SK-N-SH treated with all-trans-retinoic acid at 6 μM for 48 hours (cell line): ENCODE measurements at regions not wholly inside any gene's neighbourhood (a gene's known extent, or its start where the extent isn't known, plus 50 kb on each side); places are given as distances from the start of the nearest gene placed in this dataset.
"Not testable (repeated sequence)": the region's sequence is repeated elsewhere in the genome, so short reads cannot be mapped to it uniquely, and the experiment has no call there.

Experiments used
- CSDC2 ChIP-seq: fragments of 250-450 bp; sonication (Bioruptor Pico); IDR thresholded peaks from 2 replicates; pipeline ENCODE4 v1.5.0; 2020; ENCODE audit warnings: mild to moderate bottlenecking, moderate library complexity
- ESRRG ChIP-seq: fragments of 250-450 bp; sonication (Bioruptor Pico); IDR thresholded peaks from 2 replicates; pipeline ENCODE4 v1.6.1; 2021; ENCODE audit warnings: mild to moderate bottlenecking
- ZFP3 ChIP-seq: fragments of 250-450 bp; sonication (Bioruptor Pico); IDR thresholded peaks from 2 replicates; pipeline ENCODE4 v1.5.0; 2020; ENCODE audit warnings: mild to moderate bottlenecking, moderate library complexity
- ZFP30 ChIP-seq: fragments of 450-650 bp; formaldehyde crosslinking; IDR thresholded peaks from 2 replicates; pipeline ENCODE4 v1.5.0; 2022; ENCODE audit warnings: mild to moderate bottlenecking, moderate library complexity
- ZNF565 ChIP-seq: fragments of 450-650 bp; formaldehyde crosslinking; conservative IDR thresholded peaks from 2 replicates; pipeline ENCODE4 v1.5.0; 2020; ENCODE audit warnings: low read depth, mild to moderate bottlenecking, moderate library complexity
- TF ChIP-seq, protein P1 (sequence below): fragments of 250-450 bp; sonication (Bioruptor Pico); IDR thresholded peaks from 2 replicates; pipeline ENCODE4 v1.5.1; 2020; ENCODE audit warnings: low read depth, mild to moderate bottlenecking, moderate library complexity

DNA sequence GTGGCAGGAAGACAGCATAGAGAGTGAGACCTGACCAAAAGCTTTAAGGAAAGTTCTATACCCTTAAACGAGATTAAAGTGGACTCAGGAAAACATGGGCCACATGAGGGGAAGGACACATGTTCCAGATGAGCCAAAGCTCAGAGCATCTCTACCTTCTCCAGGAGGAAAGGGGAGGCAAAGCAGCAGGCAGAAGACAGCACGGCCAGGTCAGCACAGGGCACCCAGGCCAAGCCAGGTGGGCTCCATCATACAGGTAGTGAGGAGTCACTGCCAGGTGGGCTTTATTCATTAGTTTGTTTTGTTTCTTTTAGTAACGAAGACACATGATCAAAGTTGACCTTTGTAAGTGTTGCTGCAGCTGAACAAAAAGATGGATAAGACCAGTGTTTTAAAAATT is 1617.6 kb downstream of the SPATA31A7 start:
- TF ChIP-seq ZNF565 (CRISPR knock-in tag); ZFP3; CSDC2 (CRISPR knock-in tag); ESRRG (CRISPR knock-in tag); ZFP30: not testable (repeated sequence)
- TF ChIP-seq, protein P1, sequence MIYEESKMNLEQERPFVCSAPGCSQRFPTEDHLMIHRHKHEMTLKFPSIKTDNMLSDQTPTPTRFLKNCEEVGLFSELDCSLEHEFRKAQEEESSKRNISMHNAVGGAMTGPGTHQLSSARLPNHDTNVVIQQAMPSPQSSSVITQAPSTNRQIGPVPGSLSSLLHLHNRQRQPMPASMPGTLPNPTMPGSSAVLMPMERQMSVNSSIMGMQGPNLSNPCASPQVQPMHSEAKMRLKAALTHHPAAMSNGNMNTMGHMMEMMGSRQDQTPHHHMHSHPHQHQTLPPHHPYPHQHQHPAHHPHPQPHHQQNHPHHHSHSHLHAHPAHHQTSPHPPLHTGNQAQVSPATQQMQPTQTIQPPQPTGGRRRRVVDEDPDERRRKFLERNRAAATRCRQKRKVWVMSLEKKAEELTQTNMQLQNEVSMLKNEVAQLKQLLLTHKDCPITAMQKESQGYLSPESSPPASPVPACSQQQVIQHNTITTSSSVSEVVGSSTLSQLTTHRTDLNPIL, result not testable (repeated sequence)
